ENCODE measurements at regions not wholly inside any gene's neighbourhood (a gene's known extent, or its start where the extent isn't known, plus 50 kb on each side); places are given as distances from the start of the nearest gene placed in this dataset.

GRCh38 chr12:124093297-124093696 is 120.3 kb downstream of the ZNF664 start:
- TF ChIP-seq POLR2AphosphoS5 (IDR thresholded peaks at IDR 0.05; ENCODE audit: borderline replicate concordance, low read depth, low read length), result no peak
- no peak for TF ChIP-seq EZH2 (IDR thresholded peaks at IDR 0.05)
